T-cell (primary cell): ENCODE measurements at regions not wholly inside any gene's neighbourhood (a gene's known extent, or its start where the extent isn't known, plus 50 kb on each side); places are given as distances from the start of the nearest gene placed in this dataset.

ENCODE experiments used
- ATAC-seq, 4 experiments: fragments of 200-7000 bp in 3 of 4; fragments of 150-1000 bp in 1 of 4; cut with Tn5 transposase; replicated peaks in 1 of 4; 1 replicate in 3 of 4; 2 replicates in 1 of 4; pipeline ENCODE4 v1.10.0; 2021; ENCODE audit warnings: moderate library complexity in 3 of 4, mild to moderate bottlenecking in 2 of 4, moderate number of reproducible peaks in 1 of 4
- CTCF ChIA-PET, 2 donors: fragments of 300-600 bp; sonication (Branson Sonifier 250); formaldehyde crosslinking; loops; one replicate each; lab custom pipeline; 2022; ENCODE audit warnings: antibody characterized with exemption in 2 of 2; lab: Charles Lee
- POLR2A ChIA-PET, 2 donors: fragments of 300-600 bp; sonication (Branson Sonifier 250); formaldehyde crosslinking; loops; one replicate each; lab custom pipeline; 2022; ENCODE audit warnings: antibody characterized with exemption in 2 of 2; lab: Charles Lee
- DNase-seq, 35 experiments: peaks; one replicate each; pipeline versions ENCODE4 v3.0.0 to v3.0.0-alpha.2; 2013 to 2023
- H3K27ac ChIP-seq: one replicate; pipeline ENCODE4 v1.5.1; 2013; ENCODE audit warnings: low read length
- H3K27me3 ChIP-seq, 2 experiments: replicated peaks in 1 of 2; 1 replicate in 1 of 2; 2 replicates in 1 of 2; pipeline versions ENCODE4 v1.6.1 to v1.7.0; 2013; ENCODE audit warnings: low read length in 1 of 2, mixed read lengths in 1 of 2; ENCODE audit not compliant: control insufficient read depth in 2 of 2, insufficient read depth in 2 of 2; ENCODE audit errors: extremely low read depth in 1 of 2
- H3K36me3 ChIP-seq, 2 donors: 1 replicate in 1 of 2; 2 replicates in 1 of 2; pipeline versions ENCODE4 v1.6.1 to v1.7.0; 2013; ENCODE audit warnings: low read length in 1 of 2; ENCODE audit not compliant: control insufficient read depth in 2 of 2, insufficient read depth in 1 of 2; ENCODE audit errors: extremely low read depth in 1 of 2
- H3K4me1 ChIP-seq, 2 experiments: 1 replicate in 1 of 2; 2 replicates in 1 of 2; pipeline versions ENCODE4 v1.6.1 to v1.7.0; 2013; ENCODE audit warnings: low read length in 2 of 2, mixed read lengths in 1 of 2; ENCODE audit not compliant: insufficient read depth in 2 of 2, control insufficient read depth in 1 of 2; ENCODE audit errors: extremely low read depth in 1 of 2
- H3K4me3 ChIP-seq, 2 donors: 1 replicate in 1 of 2; 2 replicates in 1 of 2; pipeline versions ENCODE4 v1.5.1 to v1.7.0; 2013; ENCODE audit warnings: mild to moderate bottlenecking in 2 of 2, low read length in 1 of 2, moderate library complexity in 1 of 2; ENCODE audit not compliant: control insufficient read depth in 1 of 2; ENCODE audit errors: extremely low read depth in 1 of 2
- H3K9me3 ChIP-seq: 2 replicates; pipeline ENCODE4 v1.7.0; 2013
- H3K27ac Mint-ChIP-seq, 2 donors: one replicate each; pipeline ENCODE4 v1.8.0; 2020 to 2021; ENCODE audit warnings: mild to moderate bottlenecking in 2 of 2, mixed read lengths in 2 of 2
- H3K27me3 Mint-ChIP-seq, 2 donors: one replicate each; pipeline ENCODE4 v1.8.0; 2021 to 2022; ENCODE audit warnings: mixed read lengths in 2 of 2
- H3K36me3 Mint-ChIP-seq: one replicate; pipeline ENCODE4 v1.8.0; 2021; ENCODE audit warnings: mixed read lengths
- H3K4me1 Mint-ChIP-seq, 3 donors: one replicate each; pipeline ENCODE4 v1.8.0; 2020 to 2022; ENCODE audit warnings: mixed read lengths in 3 of 3, mild to moderate bottlenecking in 1 of 3
- H3K4me3 Mint-ChIP-seq, 3 donors: one replicate each; pipeline ENCODE4 v1.8.0; 2020 to 2022; ENCODE audit warnings: mild to moderate bottlenecking in 3 of 3, mixed read lengths in 3 of 3, moderate library complexity in 3 of 3
- H3K9me3 Mint-ChIP-seq, 3 donors: one replicate each; pipeline ENCODE4 v1.8.0; 2020 to 2022; ENCODE audit warnings: mixed read lengths in 3 of 3
- whole genome bisulfite sequencing: methylation state at CpG from one replicate; pipeline ENCODE4 v1.1.5; 2013; ENCODE audit warnings: missing lambda C conversion rate; ENCODE audit not compliant: insufficient coverage; 5-methylcytosine and 5-hydroxymethylcytosine counted together

GRCh38 chr5:2326601-2327000 lies 424.9 kb downstream of the IRX2 start:
- H3K9me3 ChIP-seq, result no peaks in the 10 kb centered on the region
- Mint-ChIP-seq H3K4me1 (no peaks in the 10 kb centered on the region), H3K9me3 (peaks cover 2 to 8% (median 5%) of the 10 kb centered on the region in 3 donors), H3K36me3 (no peaks in the 10 kb centered on the region), H3K4me3 (no peak overlapping the region), H3K27ac (no peak overlapping the region), H3K27me3 (peaks cover 4 to 8% of the 10 kb centered on the region in 2 donors)
- ChIA-PET CTCF (no interaction called here), POLR2A (no interaction called here)
- H3K27me3 ChIP-seq, result peaks cover 0 to 18% of the 10 kb centered on the region in 2 experiments
- no peaks in the 10 kb centered on the region for H3K36me3 ChIP-seq
- H3K4me3 ChIP-seq, result no peak overlapping the region
- no peaks in the 10 kb centered on the region for H3K4me1 ChIP-seq
- ATAC-seq, result no peak
- WGBS, result no CpG with 5 or more reads among the region's 1 CpG
- H3K27ac ChIP-seq, result no peak overlapping the region
- no peak for DNase-seq

DNA sequence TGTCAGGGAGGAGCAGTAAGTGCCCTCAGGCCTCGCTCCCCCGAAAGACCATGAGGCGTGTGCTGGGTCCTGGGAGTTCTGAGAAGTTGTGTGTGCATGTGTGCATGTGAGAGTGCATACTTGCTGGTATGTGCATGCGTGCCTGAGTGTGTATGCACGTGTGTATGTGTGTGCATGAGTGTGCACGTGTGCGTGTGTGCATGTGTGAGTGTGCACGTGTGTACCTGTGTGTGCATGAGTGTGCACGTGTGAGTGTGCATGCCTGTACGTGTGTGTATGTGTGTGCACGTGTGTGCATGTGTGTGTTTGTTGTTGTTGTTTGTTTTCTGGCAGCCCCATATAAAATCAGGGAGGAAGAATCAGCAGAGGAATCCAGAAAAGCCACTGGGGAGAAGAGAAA lies 426.7 kb downstream of the IRX2 start:
- H3K36me3 ChIP-seq, result no peaks in the 10 kb centered on the region
- H3K27me3 ChIP-seq, result peaks cover 0 to 19% of the 10 kb centered on the region in 2 experiments
- H3K36me3 Mint-ChIP-seq, result no peaks in the 10 kb centered on the region
- H3K27ac ChIP-seq, result no peak overlapping the region
- ChIA-PET CTCF (no interaction called here), POLR2A (no interaction called here)
- no peak for ATAC-seq
- H3K27me3 Mint-ChIP-seq, result peaks cover 8 to 12% of the 10 kb centered on the region in 2 donors
- no peak overlapping the region for H3K4me3 ChIP-seq
- no peak overlapping the region for H3K27ac Mint-ChIP-seq
- peaks cover 2 to 7% (median 5%) of the 10 kb centered on the region in 3 donors for H3K9me3 Mint-ChIP-seq
- H3K9me3 ChIP-seq, result no peaks in the 10 kb centered on the region
- 88% methylated on average over 5 of the region's 11 CpGs for WGBS
- H3K4me1 Mint-ChIP-seq, result no peaks in the 10 kb centered on the region
- no peak for DNase-seq
- no peaks in the 10 kb centered on the region for H3K4me1 ChIP-seq
- H3K4me3 Mint-ChIP-seq, result no peak overlapping the region

DNA sequence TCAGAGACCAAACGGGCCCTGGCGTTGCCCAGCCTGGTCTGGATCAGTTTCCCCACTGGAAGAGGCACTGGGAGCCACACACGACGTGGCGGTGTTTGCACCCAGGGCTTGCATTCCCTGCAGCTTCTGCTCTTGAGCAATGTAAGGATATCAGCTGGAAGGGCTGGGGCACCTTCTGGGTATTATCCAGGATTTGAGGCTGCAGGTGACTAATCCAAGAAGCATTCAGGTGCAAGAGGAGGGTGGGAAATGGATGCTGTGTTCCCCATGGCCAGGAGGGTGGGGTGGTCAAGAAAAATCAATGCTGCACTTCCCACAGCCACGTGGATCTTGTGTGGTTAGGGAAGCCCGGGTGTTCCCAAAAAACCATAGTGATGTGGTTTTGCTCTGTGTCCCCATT lies 430.9 kb downstream of the IRX2 start:
- Histone ChIP-seq H3K9me3 (no peaks in the 10 kb centered on the region), H3K27ac (no peak overlapping the region), H3K4me3 (no peak overlapping the region), H3K27me3 (peaks cover 0 to 12% of the 10 kb centered on the region in 2 experiments), H3K36me3 (no peaks in the 10 kb centered on the region), H3K4me1 (no peaks in the 10 kb centered on the region)
- DNase-seq, result no peak
- Mint-ChIP-seq H3K27me3 (peaks cover 12 to 15% of the 10 kb centered on the region in 2 donors), H3K36me3 (no peaks in the 10 kb centered on the region), H3K4me1 (no peaks in the 10 kb centered on the region), H3K9me3 (peaks cover 0 to 5% (median 4%) of the 10 kb centered on the region in 3 donors), H3K27ac (no peak overlapping the region), H3K4me3 (no peak overlapping the region)
- ChIA-PET POLR2A (no interaction called here), CTCF (no interaction called here)
- 73% methylated on average over 5 of the region's 7 CpGs for WGBS
- ATAC-seq, result no peak

DNA sequence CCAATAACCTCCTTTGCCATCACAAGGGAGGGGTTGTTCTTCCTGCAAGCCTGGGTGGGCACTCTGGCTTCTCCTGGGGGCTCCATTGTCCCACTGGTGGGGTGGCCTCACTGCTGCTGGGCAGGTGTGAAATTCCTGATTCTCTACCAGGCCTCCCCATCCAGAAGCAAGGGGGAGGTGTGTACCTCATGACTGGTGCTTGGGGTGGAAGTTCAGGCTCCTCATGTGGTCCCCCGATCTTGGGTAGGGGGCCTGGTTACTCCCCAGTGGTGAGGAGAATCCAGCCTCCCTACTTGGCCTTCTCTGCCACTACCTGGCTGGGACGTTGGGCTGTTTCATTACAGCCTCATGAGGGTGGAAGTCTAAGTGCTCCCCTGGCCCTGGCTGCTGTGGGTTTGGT lies 433.9 kb downstream of the IRX2 start:
- no peak overlapping the region for H3K27ac ChIP-seq
- ATAC-seq (no peak), DNase-seq (no peak)
- no peak overlapping the region for H3K4me3 ChIP-seq
- POLR2A ChIA-PET, result no interaction called here
- H3K9me3 Mint-ChIP-seq, result peaks cover 0 to 3% (median 0%) of the 10 kb centered on the region in 3 donors
- no peak overlapping the region for H3K27ac Mint-ChIP-seq
- H3K36me3 Mint-ChIP-seq, result no peaks in the 10 kb centered on the region
- no peaks in the 10 kb centered on the region for H3K9me3 ChIP-seq
- no CpG with 5 or more reads among the region's 2 CpGs for WGBS
- peaks cover 4 to 11% of the 10 kb centered on the region in 2 donors for H3K27me3 Mint-ChIP-seq
- CTCF ChIA-PET, result interaction anchor here in 1 of 2 donors (0.6 kb wide), 1 partner anchor 12 kb away, joined by 3 read pairs; no protein-coding TSS in a partner anchor
- no peaks in the 10 kb centered on the region for H3K4me1 ChIP-seq
- peaks cover 0 to 7% of the 10 kb centered on the region in 2 experiments for H3K27me3 ChIP-seq
- H3K4me1 Mint-ChIP-seq, result no peaks in the 10 kb centered on the region
- H3K4me3 Mint-ChIP-seq, result no peak overlapping the region
- no peaks in the 10 kb centered on the region for H3K36me3 ChIP-seq

DNA sequence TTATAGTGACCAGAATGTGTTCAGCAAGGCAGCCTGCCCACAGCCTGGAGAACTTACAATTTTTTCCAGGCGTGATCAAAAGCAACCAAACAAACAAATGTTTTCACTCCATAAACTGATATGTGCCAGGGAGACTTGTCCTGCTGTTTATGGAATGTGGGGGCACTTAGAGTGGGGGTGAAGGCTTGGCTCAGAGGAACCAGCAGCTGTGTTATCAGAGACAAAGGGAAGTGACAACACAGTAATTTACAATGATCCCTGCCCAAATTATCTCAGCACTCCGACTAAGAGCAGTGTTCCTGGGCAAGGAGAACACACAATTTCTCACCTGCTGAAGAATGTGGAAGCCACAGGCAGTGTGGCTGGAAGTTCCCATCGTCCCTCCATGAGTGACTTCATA lies 429.1 kb upstream of the IRX4 start:
- DNase-seq (no peak), ATAC-seq (no peak)
- Histone ChIP-seq H3K27ac (no peak overlapping the region), H3K27me3 (no peaks in the 10 kb centered on the region), H3K4me1 (no peaks in the 10 kb centered on the region), H3K4me3 (no peak overlapping the region), H3K9me3 (no peaks in the 10 kb centered on the region), H3K36me3 (no peaks in the 10 kb centered on the region)
- ChIA-PET POLR2A (no interaction called here), CTCF (no interaction called here)
- Mint-ChIP-seq H3K27ac (no peak overlapping the region), H3K4me1 (no peaks in the 10 kb centered on the region), H3K27me3 (no peaks in the 10 kb centered on the region), H3K4me3 (no peak overlapping the region), H3K9me3 (peaks cover 0 to 3% (median 0%) of the 10 kb centered on the region in 3 donors), H3K36me3 (no peaks in the 10 kb centered on the region)
- WGBS, result 33% methylated on average over 1 of the region's 3 CpGs

DNA sequence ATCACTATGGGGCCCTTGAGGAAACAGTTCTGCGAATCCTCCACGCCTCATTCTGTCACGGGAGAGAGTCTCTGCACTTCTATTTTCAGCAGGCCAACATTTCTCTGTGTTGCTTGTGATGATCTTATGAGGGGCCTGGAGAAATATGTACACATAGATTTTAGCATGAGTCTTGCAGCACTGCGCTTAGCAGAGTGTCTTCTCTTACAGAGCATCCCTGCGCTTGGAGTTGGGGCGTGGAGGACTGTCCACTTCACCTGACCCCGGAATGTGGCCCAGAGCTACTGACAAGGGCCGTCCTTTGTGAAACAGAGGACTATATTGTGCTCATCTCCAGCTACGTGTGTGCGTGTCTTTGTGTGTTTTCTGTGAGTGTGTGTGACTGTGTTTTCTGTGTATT lies 428.2 kb upstream of the IRX4 start:
- H3K4me3 Mint-ChIP-seq, result no peak overlapping the region
- H3K27ac Mint-ChIP-seq, result no peak overlapping the region
- Histone ChIP-seq H3K27me3 (no peaks in the 10 kb centered on the region), H3K4me3 (no peak overlapping the region), H3K36me3 (no peaks in the 10 kb centered on the region), H3K4me1 (no peaks in the 10 kb centered on the region), H3K27ac (no peak overlapping the region), H3K9me3 (no peaks in the 10 kb centered on the region)
- H3K27me3 Mint-ChIP-seq, result no peaks in the 10 kb centered on the region
- POLR2A ChIA-PET, result no interaction called here
- WGBS, result 94% methylated on average over 7 of the region's 10 CpGs
- no peaks in the 10 kb centered on the region for H3K36me3 Mint-ChIP-seq
- DNase-seq (no peak), ATAC-seq (no peak)
- H3K9me3 Mint-ChIP-seq, result peaks cover 0 to 3% (median 0%) of the 10 kb centered on the region in 3 donors
- no peaks in the 10 kb centered on the region for H3K4me1 Mint-ChIP-seq
- CTCF ChIA-PET, result no interaction called here

DNA sequence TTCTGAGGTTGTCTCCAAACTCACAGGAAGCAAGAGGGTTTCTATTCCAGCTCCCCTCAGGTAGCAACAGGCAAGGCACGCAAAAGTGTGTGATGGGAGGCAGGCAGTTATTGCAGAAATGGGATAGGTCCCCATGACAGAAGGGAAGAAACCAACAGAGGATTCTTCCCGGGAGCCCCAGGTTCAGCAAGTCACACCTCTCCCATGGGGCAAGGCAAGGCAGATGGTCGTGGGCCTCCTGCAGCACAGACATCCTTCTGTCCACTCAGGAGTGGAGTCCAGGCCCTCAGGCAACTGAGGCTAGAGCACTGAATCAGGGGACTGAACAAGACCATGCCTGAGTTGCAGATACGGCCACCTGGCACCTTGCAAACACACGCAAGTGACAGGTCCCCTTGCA lies 424.9 kb upstream of the IRX4 start:
- Histone ChIP-seq H3K4me3 (no peak overlapping the region), H3K27me3 (peaks cover 0 to 3% of the 10 kb centered on the region in 2 experiments), H3K4me1 (no peaks in the 10 kb centered on the region), H3K36me3 (no peaks in the 10 kb centered on the region), H3K27ac (no peak overlapping the region), H3K9me3 (no peaks in the 10 kb centered on the region)
- H3K27ac Mint-ChIP-seq, result no peak overlapping the region
- DNase-seq, result no peak
- WGBS, result 90% methylated on average over 4 of the region's 5 CpGs
- no peaks in the 10 kb centered on the region for H3K9me3 Mint-ChIP-seq
- no peaks in the 10 kb centered on the region for H3K4me1 Mint-ChIP-seq
- H3K36me3 Mint-ChIP-seq, result no peaks in the 10 kb centered on the region
- POLR2A ChIA-PET, result no interaction called here
- CTCF ChIA-PET, result no interaction called here
- ATAC-seq, result no peak
- peaks cover 0 to 3% of the 10 kb centered on the region in 2 donors for H3K27me3 Mint-ChIP-seq
- H3K4me3 Mint-ChIP-seq, result no peak overlapping the region
